HG03521 (cell line): ENCODE measurements at regions not wholly inside any gene's neighbourhood (a gene's known extent, or its start where the extent isn't known, plus 50 kb on each side); places are given as distances from the start of the nearest gene placed in this dataset.

Experiments used
- ATAC-seq: cut with Tn5 transposase; IDR thresholded peaks from one replicate; pipeline ENCODE4 v1.9.1; 2021; ENCODE audit warnings: mild to moderate bottlenecking, moderate library complexity; ENCODE audit not compliant: unreplicated experiment

- ATAC-seq, result no peak
These were observed 335.8 kb upstream of the THRB start for GRCh38 chr3:24830230-24831152.

GRCh38 chr3:24831221-24831620 lies 336.6 kb upstream of the THRB start:
- no peak for ATAC-seq

- no peak for ATAC-seq
These were observed 338.2 kb upstream of the THRB start for GRCh38 chr3:24832891-24833290.

- no peak for ATAC-seq
These were observed 339.8 kb upstream of the THRB start for GRCh38 chr3:24834442-24834841.

- no peak for ATAC-seq
These were observed 340.9 kb upstream of the THRB start for GRCh38 chr3:24835510-24835909.

- no peak for ATAC-seq
These were observed 343.0 kb upstream of the THRB start for GRCh38 chr3:24837601-24838000.

GRCh38 chr3:24838533-24838932 lies 343.9 kb upstream of the THRB start:
- no peak for ATAC-seq

- ATAC-seq, result no peak
These were observed 349.3 kb upstream of the THRB start for GRCh38 chr3:24843955-24844354.

- no peak for ATAC-seq
These were observed 351.0 kb upstream of the THRB start for GRCh38 chr3:24845524-24846155.

- ATAC-seq, result no peak
These were observed 351.7 kb upstream of the THRB start for GRCh38 chr3:24846286-24846860.

GRCh38 chr3:24850245-24850644 lies 355.6 kb upstream of the THRB start:
- no peak for ATAC-seq

- no peak for ATAC-seq
These were observed 359.2 kb upstream of the THRB start for GRCh38 chr3:24853685-24854490.

GRCh38 chr3:24854748-24855147 lies 360.1 kb upstream of the THRB start:
- ATAC-seq, result no peak

GRCh38 chr3:24857945-24858344 lies 363.3 kb upstream of the THRB start:
- ATAC-seq, result no peak

- no peak for ATAC-seq
These were observed 368.6 kb upstream of the THRB start for GRCh38 chr3:24863215-24863614.

GRCh38 chr3:24867783-24868182 lies 373.1 kb upstream of the THRB start:
- ATAC-seq, result no peak

GRCh38 chr3:24881239-24881638 lies 386.6 kb upstream of the THRB start:
- no peak for ATAC-seq

- ATAC-seq, result no peak
These were observed 391.9 kb upstream of the THRB start for GRCh38 chr3:24886501-24886900.

GRCh38 chr3:24890012-24890411 lies 395.4 kb upstream of the THRB start:
- no peak for ATAC-seq

GRCh38 chr3:24899373-24899772 lies 404.7 kb upstream of the THRB start:
- no peak for ATAC-seq
